HG03571 (cell line): ENCODE measurements at regions not wholly inside any gene's neighbourhood (a gene's known extent, or its start where the extent isn't known, plus 50 kb on each side); places are given as distances from the start of the nearest gene placed in this dataset.
"Not testable (repeated sequence)": the region's sequence is repeated elsewhere in the genome, so short reads cannot be mapped to it uniquely, and the experiment has no call there.

Source experiments
- ATAC-seq: cut with Tn5 transposase; IDR thresholded peaks from one replicate; pipeline ENCODE4 v1.9.1; 2021; ENCODE audit not compliant: unreplicated experiment

DNA sequence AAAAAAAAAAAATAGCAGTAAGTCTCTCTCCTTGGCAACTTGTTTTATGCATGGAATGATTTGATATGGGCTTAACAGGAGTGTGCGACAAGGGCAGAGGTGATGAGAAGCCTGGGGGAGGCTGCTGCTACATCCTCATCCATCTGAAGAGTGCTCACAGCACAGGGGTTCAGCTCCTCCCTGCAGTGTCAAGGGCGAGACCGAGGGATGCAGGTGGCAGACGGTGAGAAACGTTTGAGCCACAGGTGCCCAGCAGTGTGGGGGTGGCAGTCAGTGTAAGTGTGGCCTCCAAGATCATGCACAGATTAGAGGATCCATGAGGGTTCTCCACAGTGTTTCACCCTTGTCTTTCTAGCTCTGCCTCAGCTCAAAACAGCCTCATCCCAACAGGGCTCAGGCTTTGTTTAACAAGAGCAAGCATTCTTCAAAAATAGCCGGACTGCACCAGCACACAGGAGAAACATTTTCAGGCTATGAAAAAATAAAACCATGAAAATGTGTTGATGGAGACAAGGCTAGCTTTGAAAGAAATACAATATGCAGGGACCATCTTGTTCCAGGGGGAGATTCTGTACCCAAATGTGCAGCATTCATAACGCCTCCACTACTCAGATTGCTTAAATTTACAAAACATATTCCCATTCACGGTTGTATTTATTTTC lies 324.5 kb upstream of the MYT1L start:
- no peak for ATAC-seq

DNA sequence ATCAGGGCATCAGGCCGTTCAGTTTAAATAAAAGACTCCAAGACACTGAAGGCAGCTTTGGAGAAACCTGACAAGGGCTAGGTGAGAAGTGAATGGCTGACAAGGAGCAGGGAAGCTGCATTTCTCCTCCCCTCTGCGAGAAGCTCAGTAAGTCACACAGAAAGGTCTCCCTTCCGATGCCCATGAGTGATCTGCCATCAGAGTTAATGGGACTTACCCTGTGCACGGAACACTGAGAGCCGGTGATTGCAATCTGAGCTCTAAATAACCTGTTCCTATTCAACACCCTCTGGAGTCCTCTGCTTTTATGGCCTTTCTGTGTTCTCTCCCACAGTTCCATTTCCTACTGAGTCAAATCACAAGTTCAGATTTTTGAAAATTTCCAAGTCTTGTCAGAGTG lies 322.2 kb upstream of the MYT1L start:
- no peak for ATAC-seq

DNA sequence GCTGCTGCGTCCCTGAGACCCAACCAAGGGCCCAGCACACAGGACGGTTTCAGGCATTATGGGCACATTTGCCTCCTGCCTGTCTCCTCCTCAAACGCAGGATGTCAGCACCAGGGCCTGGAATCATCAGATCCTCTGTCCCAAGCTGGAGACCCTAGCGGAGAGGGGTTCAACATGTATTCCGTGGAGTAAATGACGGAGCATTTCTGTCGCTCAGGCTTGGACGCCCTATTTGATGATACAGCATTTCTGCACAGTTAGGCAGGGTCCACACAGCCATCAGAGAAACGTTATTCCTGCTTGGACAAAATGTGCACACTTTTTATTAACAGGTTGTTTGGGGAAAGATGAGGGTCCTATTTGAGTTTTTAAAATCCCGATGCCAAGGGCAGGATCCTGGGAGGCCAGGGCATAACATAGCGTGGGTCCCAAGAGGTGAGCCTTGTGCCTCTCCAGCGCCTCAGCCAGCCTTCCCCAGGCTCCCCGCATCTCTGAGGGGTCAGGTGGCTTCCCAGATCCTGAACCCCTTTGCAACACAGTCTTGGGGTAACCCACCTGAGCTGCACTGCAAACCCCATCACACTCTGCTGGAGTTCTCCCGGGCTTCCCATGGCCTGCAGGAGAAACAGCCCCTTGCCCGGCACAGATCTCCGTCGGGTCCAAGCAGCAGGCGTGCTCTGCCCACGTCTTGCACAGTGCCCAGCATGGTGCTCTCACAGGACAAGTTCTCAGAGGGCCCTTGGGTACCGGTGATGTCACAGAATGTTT lies 319.7 kb upstream of the MYT1L start:
- ATAC-seq, result no peak

DNA sequence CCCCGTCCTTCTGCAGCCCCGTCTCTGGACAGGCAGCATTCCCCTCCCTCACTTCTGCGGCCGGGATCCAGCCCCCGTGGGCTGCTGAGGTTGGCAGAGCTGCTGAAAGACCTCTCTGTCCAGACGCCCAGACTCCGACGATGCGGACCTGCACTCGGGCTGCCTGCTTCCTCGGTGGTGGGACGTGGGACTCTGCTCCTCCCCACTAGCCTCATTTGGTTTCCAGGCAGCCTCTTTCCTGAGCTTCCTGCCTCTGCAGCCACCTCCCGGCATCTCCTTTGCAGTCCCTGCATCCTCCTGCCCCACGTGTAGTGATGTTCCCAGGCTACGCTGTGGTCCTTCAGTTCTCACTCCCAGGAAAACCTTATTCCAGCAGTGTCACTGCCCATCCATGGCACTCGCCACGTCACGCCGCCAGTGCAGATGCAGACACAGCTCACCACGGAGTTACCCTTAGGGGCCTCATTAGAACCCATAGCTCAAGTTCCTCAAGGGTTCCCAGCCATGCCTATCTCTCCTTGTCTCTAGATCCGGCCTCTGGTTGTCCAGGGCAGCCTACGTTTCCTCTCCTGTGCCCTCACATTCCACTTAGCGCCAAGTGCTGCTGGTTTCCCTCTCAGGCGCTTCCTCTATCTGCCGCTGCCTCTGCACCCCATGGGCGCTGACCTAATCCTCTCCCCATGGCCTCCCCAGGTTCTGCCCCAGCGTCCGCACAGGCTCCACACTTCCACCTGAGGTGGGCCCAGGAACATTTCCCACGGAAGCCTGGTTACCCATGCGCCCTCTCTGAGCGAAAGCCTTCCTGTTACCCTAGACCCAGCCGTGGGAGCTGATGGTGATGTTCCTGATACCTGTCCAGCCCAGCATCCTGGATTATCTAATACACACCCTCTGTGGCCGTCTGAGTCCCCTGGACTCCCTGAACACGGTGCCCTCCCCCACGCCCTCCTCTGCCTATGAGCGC lies 318.3 kb upstream of the MYT1L start:
- no peak for ATAC-seq

DNA sequence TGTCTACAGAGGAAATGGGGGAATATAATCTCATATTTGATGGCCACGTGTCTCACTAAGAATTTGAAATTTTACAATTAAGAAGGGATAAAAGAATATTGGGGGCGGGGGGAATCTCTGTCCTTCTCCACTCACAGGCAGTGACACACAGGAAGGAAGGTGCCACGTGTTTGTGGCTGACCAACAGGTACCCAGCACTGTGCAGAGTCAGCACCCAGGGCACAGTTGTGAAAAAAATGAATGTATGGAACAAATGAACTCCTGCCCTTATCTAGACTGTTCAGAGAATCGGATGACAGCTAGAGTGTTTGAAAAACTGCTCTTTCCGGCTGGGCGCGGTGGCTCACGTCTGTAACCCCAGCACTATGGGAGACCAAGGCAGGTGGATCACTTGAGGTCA lies 317.0 kb upstream of the MYT1L start:
- ATAC-seq, result no peak

DNA sequence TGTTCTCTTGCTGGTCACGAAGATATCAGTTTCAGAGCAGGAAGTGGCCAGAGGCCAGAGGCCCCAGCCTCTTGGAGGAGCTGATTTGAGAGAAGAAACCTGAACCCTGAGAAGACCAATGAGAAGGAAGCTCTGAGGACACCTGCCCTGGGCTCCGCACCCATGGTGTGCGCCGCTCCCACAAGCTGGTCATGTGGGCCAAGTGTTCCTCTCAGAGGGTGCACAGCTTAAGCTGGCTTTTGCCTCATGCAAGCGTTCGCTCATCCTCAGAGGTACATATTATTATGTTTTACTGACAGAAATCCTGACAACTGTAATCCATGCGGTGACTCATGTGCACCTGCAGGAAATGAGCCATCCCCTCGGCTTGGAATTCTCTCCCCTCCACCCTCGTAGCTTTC lies 316.1 kb upstream of the MYT1L start:
- ATAC-seq, result no peak

DNA sequence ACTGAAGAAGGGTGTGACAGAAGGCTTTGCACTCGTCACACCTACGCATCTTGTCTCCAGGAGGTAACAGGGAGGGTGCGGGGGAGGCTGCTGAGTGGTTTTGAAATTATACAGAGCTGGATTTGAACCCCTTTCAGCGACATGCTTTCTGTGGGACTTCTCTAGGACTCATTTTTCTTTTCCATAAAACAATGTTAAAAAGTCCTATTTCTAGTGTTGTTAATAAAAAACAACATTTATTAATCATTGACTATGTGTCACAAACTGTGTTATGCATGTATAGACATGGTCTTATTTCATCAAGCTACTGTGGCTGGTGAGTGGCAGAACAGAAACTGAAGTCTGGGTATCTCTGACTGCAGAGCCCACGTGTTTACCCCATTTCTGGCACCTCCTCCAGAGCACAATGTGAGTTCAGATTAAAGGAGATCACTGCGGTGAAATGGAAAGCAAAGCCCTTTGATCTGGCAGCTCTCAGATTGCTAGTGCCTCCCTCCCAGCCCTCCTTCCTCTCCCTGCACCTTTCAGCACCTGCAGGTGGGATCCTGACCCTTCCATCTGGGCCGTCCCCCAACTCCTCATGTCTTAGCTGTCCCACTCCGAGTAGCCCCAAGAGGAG lies 315.5 kb upstream of the MYT1L start:
- ATAC-seq, result peak; percentile 74

DNA sequence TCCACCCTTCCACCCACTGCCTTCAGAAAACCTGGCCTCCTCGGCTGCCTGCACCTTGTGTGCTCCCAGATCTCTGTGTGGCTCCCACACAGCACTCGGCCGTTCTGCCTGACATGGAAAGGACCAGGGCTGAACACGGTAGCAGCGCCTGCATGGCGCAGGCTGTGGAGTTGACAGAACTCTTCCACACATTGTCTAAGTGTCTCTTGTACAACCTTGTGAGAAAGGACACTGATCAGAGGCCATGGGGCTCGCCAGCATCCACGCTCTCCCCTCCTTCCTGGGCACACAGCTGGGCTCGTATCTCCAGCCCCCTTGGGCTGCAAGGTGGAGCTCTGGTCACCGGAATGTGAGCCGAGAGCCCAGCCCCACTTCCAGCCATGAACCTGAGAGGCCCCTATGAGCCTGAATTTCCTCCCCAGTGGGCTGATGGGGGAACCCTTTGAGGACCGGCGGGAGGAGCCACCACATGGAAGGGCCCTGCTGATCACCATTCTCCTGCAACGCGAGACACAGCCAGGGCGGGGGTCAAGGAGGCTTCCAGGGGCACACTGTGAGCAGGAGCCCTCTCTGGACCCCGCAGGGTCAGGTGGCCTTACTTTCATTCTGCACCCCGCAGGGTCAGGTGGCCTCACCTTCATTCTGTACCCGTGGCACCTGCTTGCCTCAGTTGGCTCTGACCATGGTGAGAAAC lies 314.2 kb upstream of the MYT1L start:
- no peak for ATAC-seq

DNA sequence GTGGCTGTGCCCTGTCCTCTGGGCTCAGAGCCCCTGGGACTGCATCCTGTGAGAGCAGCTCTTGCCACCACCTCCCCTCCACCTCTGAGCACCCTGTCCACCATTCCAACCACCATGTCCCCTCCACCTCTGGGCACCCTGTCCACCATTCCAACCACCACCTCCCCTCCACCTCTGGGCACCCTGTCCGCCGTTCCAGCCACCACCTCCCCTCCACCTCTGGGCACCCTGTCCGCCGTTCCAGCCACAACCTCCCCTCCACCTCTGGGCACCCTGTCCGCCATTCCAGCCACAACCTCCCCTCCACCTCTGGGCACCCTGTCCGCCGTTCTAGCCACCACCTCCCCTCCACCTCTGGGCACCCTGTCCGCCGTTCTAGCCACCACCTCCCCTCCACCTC lies 313.7 kb upstream of the MYT1L start:
- not testable (repeated sequence) for ATAC-seq

DNA sequence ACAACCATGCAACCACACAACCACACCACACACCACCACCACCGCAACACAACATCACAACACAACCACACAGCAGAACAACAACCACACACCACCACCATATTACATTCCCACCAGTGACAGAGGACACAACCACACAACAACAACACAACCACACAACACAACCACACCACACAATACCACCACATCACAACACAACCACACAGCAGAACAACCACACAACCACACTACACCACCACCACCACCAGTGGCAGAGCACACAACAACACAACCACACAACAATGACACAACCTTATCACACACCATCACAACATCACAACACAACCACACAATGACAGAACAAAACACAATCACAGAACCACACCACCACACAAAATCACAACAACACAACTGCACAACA lies 313.0 kb upstream of the MYT1L start:
- ATAC-seq, result no peak

DNA sequence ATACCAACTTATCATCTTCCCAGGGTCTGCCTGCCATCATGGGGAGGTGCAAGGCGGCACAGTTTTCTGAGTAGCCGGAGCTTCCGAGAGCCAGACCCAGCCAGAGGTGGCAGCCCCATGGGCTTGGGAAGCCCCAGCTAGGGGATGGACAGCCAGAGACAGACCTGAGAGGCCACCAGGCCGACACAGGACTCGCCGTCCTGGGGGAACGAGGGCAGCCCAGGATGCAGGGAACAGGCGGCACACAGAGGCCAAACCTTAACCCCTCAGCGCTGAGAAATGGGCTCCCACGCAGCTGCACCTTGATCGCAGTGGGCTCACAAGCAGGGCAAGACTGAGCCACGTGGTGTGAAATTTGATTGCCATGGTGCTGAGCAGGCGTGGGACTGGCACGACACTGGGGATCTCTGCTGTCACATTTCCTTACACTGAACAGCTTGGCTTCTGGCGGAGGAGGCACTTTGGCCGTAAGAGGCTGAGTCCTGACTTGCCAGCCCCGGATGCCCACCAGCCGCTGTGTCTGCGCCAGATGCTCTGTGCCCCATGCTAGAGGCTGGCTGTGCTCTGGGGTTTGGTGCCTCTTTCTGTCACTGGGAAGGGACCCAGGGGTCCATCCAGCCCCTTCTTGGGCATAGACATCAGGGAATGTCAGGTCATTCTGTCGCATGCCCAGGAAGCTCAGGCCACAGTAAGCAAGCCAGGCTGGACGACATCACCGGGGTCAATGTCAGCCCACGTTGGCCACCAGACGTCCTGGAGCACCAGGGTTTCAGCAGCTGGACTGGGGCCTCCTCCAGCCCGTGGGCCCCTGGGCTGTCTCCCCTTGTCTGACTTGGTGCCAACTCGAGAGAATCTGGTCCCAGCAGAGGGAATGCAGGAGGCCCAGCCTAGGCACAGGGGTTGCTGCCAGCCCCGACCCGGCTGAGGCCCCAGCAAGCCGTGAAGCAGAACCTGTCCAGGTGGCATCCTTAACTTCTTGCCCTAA lies 312.1 kb upstream of the MYT1L start:
- no peak for ATAC-seq

DNA sequence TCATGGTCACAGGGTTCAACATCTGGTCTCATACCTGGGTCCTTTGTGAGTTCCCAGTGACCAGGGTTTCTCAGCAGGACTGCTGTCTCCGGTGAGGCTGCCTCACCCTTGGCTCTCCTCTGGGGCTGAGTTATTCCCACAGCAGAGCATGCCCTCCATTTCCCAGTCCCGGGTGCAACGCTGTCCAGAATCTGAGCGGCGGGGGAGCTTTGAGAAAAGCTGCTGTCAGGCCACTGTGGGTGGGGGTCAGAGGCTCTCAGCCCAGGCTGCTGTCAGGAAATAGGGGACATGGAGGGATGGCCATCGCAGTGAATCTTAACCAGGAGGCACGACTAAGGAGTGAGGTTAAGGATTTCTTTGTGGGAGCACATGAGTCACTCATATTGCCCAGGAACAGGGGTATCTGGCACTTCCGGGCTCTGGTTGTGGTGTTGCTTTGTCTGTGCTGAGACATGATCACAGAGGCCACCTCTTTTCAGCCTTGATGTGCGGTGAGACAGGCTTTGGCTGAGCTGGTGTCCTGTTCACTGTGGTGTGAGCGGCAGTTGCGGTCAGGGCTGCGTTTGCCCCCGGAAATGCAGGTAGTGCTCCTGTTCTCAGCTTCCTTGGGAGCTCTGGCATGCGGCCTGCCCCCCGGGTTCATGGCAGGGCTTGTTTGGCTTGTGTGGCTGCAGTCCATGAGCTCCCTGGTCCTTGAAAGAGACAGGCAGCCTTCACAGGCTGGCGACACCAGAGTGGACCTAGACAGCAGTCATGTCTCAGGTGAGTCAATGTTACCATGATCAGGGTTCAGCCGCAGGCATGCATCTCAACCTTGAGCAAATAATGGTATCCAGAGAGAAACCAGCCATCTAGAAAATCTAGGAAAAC lies 310.7 kb upstream of the MYT1L start:
- no peak for ATAC-seq

DNA sequence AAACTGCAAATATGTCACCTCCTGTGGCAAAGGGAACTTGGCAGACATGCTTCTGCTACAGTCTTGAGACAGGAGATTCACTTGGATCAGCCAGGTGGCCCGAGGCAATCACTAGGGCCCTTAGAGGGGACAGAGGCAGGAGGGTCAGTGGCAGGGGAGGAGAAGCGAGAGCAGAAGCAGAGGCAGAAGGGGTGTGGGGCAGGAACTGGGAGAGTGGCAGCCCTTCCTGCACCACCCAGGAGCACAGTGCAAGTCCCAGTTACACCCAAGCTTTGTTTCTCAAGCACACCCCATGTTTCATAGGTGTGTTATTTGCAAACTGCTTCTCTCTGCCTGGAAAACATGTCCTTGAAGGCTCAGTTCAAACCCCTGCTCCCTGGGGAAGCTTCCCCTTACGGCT lies 309.7 kb upstream of the MYT1L start:
- no peak for ATAC-seq

DNA sequence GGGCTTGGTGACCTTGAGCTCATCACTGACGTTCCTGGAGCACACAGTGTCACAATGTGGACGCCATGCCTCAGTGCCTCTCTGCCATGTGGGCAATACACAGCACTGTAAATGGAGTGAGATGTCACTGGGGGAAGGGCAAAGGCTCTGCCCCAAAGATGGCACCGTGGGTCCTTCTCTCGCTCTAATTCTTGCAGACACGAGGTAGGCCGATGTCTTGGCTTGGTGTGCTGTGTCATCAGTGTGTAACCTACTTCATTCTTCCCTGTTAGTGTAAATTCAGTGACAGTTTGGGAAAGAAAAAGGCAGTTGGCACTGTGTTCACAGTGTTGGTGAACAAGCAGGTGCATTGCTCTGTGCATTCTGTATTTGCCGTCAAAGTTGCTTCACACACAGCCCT lies 309.3 kb upstream of the MYT1L start:
- ATAC-seq, result no peak

DNA sequence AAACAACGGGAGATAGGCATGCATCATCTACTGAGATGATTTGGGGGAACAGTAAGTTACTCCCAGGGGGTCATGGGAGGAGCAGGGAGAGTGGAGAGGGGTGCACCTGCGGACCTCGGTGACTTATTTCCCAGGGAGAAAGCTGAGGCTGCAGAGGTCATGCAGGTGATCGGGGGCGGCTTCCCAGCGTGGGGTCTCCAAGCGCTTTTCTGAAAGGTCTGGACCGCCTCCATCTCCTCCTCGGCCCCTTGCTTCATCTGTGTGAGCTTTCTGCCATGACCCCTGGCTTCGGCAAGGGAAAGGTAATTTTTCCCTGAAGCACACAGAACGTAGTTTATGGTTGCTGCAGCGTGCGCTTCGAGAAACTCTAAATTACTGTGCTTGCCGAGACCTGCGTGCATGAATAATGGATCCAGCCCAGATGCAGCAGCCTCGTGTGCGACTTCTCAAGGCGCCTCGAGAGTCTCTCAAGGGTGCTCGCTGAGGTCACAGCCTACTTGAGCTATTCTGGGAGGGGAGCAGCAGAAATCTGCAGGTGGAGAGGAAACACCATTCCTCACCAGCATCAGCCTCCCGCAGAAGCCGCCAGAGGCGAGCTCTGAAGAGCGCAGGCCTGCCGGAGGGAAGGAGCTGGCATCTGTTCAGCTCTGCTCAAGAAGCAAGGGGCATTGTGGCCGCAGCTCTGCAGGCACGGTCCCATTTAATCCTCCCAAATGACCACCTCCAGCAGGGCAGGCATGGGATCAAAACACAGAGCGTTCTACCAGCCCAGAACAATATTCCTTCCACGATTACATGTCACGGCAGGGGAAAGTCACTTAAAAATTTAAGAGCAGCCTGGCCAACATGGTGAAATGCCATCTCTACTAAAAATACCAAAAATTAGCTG lies 308.4 kb upstream of the MYT1L start:
- ATAC-seq, result no peak

DNA sequence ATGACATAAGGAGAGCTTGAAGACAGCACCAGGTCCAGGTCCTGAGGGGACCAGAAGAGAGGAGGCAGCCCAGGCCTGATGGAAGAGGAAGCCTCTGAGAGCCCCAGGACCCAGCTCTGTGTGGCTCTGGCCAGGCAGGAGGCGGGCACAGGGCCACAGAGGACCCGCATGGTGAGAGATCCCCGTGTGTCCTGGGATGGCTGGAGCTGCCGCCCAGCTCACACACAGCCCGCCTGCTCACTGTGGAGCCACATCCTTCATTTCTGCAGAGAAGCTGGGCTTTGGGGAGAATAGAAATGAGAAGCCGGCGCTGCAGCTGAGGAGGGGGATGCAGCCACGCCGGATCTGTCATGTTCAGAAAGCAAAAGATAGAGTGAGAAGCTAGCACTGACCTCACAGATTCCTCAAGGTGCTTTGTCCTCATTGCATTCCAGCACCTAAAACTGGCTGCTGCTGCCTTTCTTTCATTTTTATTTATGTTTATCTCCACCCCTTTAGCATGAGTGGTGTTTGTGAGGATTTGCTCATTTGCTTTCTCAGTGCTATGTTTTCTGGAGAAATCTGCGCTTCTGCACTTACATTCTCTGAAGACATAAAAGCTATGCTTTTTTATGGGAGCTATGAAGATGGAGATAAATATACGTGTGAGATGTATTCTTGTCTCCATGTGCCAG lies 307.6 kb upstream of the MYT1L start:
- ATAC-seq, result no peak

DNA sequence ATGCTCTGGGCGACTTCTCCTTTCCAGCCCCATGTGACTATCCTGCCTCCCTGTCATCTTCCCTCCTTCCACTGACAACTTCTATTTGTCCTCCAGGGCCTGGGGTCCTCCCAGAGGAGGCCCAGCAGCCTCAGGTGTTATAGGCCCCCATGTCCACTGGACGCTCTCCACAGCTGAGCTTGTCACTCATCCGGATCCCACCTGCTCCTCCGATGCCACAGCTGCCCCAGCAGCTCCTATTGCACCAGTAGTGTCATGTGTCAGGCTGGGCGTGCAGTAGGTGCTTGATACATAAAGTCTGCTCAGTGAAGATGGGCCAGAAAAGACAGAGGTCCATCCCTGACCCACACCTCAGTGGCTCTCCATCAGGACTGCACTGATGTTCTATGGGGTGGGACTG lies 305.7 kb upstream of the MYT1L start:
- ATAC-seq, result no peak
